Fibroblast of lung (primary cell): ENCODE measurements at regions not wholly inside any gene's neighbourhood (a gene's known extent, or its start where the extent isn't known, plus 50 kb on each side); places are given as distances from the start of the nearest gene placed in this dataset.
A peak's percentile ranks its signal among the peaks of the same experiment; 100 is the strongest.

Experiments
- DNase-seq, 2 donors: peaks; one replicate each; pipeline versions ENCODE4 v3.0.0 to v3.0.0-alpha.2; 2010; ENCODE audit warnings: low read depth in 2 of 2
- H2AFZ ChIP-seq: 2 replicates; pipeline ENCODE4 v1.5.1; 2012; ENCODE audit warnings: low read length, control low read depth, inconsistent platforms
- H3K27ac ChIP-seq: 2 replicates; pipeline ENCODE4 v1.5.1; 2011; ENCODE audit warnings: low read length, control low read depth; ENCODE audit not compliant: insufficient read depth
- H3K27me3 ChIP-seq: 2 replicates; pipeline ENCODE4 v1.5.1; 2011; ENCODE audit warnings: mild to moderate bottlenecking, low read length; ENCODE audit not compliant: control insufficient read depth, insufficient read depth
- H3K36me3 ChIP-seq: 2 replicates; pipeline ENCODE4 v1.5.1; 2011; ENCODE audit warnings: low read length; ENCODE audit not compliant: control insufficient read depth, insufficient read depth
- H3K4me1 ChIP-seq: 2 replicates; pipeline ENCODE4 v1.5.1; 2011; ENCODE audit warnings: low read length; ENCODE audit not compliant: control insufficient read depth, insufficient read depth; ENCODE audit errors: extremely low read depth
- H3K4me2 ChIP-seq: 2 replicates; pipeline ENCODE4 v1.5.1; 2011; ENCODE audit warnings: low read length, control low read depth; ENCODE audit not compliant: insufficient read depth; ENCODE audit errors: extremely low read depth
- H3K4me3 ChIP-seq, 4 experiments: fragments of 200-600 bp in 1 of 4; sonication (generic) in 1 of 4; replicated peaks in 1 of 4; 2 replicates each; pipeline ENCODE4 v1.5.1; 2011 to 2016; ENCODE audit warnings: low read length in 4 of 4, low read depth in 3 of 4, mild to moderate bottlenecking in 3 of 4, control low read depth in 2 of 4, inconsistent platforms in 1 of 4, mixed read lengths in 1 of 4; ENCODE audit not compliant: insufficient read depth in 1 of 4; ENCODE audit errors: control extremely low read depth in 1 of 4
- H3K79me2 ChIP-seq: 2 replicates; pipeline ENCODE4 v1.5.1; 2012; ENCODE audit warnings: mild to moderate bottlenecking, low read length, inconsistent platforms; ENCODE audit not compliant: control insufficient read depth, insufficient read depth
- H3K9ac ChIP-seq: 2 replicates; pipeline ENCODE4 v1.5.1; 2011; ENCODE audit warnings: mild to moderate bottlenecking, low read length, control low read depth; ENCODE audit not compliant: insufficient read depth
- H3K9me3 ChIP-seq: 2 replicates; pipeline ENCODE4 v1.5.1; 2012; ENCODE audit warnings: low read depth, low read length; ENCODE audit not compliant: control insufficient read depth, insufficient read depth
- H4K20me1 ChIP-seq: 2 replicates; pipeline ENCODE4 v1.5.1; 2011; ENCODE audit warnings: low read length; ENCODE audit not compliant: control insufficient read depth, insufficient read depth; ENCODE audit errors: extremely low read depth
- EZH2 ChIP-seq: IDR thresholded peaks from 2 replicates; pipeline ENCODE4 v1.5.1; 2012; ENCODE audit warnings: low read length, control low read depth, mild to moderate bottlenecking; ENCODE audit errors: missing control alignments
- TF ChIP-seq, protein P1 (sequence below), 2 donors: IDR thresholded peaks in 1 of 2; conservative IDR thresholded peaks in 1 of 2; 1 replicate in 1 of 2; 2 replicates in 1 of 2; pipeline ENCODE4 v1.5.1; 2011 to 2012; ENCODE audit warnings: low read length in 2 of 2, control low read depth in 1 of 2, inconsistent platforms in 1 of 2, low read depth in 1 of 2, mild to moderate bottlenecking in 1 of 2

DNA sequence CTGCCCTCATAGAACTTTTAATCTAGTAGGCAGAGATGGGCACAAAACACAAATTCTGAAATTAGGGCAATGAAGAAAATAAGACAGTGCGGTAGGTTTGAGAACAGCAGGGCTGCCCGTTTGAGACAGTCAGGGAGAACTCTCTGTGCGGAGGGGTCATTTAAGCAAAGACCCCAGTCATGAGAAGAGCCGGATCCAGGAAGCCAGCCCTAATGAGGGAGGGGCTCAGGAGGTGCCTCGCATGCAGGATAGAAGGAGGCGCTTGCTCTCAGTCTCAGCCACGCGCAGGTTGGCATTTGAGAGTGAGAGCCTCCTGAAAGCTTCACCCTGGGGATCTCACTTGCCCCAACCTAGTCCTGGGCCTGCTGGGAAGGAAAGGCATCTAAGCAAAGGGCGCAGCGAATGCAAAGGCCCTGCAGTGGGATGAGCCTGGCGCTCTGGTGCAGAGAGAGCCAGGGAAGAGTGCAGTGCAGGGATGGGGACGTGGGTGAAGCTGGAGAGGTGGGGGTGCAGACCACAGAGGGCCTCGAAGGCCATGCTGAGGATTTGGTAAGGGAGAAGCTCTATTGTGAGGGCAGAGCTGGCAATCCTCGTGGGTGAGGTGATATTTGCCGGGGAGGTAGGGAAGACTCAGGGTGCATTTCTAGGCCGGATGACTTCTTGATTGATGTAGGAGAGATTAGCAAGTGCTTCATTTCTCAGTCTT is 130.0 kb upstream of the PTPN1 start:
- Histone ChIP-seq H3K4me2 (no peak overlapping the region), H4K20me1 (no peaks in the 10 kb centered on the region), H3K9me3 (no peaks in the 10 kb centered on the region), H3K9ac (peak overlapping the region; percentile 56), H3K27me3 (no peaks in the 10 kb centered on the region), H2AFZ (no peak overlapping the region), H3K79me2 (no peaks in the 10 kb centered on the region), H3K27ac (peak overlapping the region; percentile 49), H3K36me3 (no peaks in the 10 kb centered on the region), H3K4me3 (no peak overlapping the region), H3K4me1 (peaks cover 16% of the 10 kb centered on the region)
- no peak for TF ChIP-seq EZH2
- TF ChIP-seq, protein P1, sequence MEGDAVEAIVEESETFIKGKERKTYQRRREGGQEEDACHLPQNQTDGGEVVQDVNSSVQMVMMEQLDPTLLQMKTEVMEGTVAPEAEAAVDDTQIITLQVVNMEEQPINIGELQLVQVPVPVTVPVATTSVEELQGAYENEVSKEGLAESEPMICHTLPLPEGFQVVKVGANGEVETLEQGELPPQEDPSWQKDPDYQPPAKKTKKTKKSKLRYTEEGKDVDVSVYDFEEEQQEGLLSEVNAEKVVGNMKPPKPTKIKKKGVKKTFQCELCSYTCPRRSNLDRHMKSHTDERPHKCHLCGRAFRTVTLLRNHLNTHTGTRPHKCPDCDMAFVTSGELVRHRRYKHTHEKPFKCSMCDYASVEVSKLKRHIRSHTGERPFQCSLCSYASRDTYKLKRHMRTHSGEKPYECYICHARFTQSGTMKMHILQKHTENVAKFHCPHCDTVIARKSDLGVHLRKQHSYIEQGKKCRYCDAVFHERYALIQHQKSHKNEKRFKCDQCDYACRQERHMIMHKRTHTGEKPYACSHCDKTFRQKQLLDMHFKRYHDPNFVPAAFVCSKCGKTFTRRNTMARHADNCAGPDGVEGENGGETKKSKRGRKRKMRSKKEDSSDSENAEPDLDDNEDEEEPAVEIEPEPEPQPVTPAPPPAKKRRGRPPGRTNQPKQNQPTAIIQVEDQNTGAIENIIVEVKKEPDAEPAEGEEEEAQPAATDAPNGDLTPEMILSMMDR (conservative IDR thresholded peaks at IDR 0.05 in 1 of 2, IDR thresholded peaks at IDR 0.05 in 1 of 2; ENCODE audit: low read depth in 1 of 2, low read length in 2 of 2), result no peak
- no peak for DNase-seq

DNA sequence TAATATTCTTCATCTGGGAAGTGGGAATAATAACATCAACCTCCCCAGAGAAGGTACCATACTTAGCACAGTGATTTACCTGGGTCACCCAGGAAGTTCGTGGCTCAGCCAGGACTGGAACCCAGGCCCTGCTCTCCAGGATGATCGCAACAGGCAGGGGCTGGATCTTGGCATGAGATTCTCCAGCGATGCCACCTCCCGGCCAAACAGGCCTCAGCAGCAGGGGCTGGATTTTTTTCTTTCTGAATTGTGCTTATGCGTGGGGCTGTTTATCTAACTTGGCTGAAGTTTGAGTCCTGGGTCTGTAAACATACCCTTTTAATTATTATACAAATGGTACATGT is 129.5 kb upstream of the PTPN1 start:
- Histone ChIP-seq H3K27me3 (no peaks in the 10 kb centered on the region), H3K27ac (no peak overlapping the region), H3K4me3 (no peak overlapping the region), H2AFZ (no peak overlapping the region), H3K9ac (no peak overlapping the region), H3K4me1 (peaks cover 16% of the 10 kb centered on the region), H4K20me1 (no peaks in the 10 kb centered on the region), H3K36me3 (no peaks in the 10 kb centered on the region), H3K4me2 (no peak overlapping the region), H3K9me3 (no peaks in the 10 kb centered on the region), H3K79me2 (no peaks in the 10 kb centered on the region)
- no peak for TF ChIP-seq EZH2
- TF ChIP-seq, protein P1 (conservative IDR thresholded peaks at IDR 0.05 in 1 of 2, IDR thresholded peaks at IDR 0.05 in 1 of 2; ENCODE audit: low read depth in 1 of 2, low read length in 2 of 2), result peak; percentile 68 to 83
- peak; percentile 23 to 72 for DNase-seq

DNA sequence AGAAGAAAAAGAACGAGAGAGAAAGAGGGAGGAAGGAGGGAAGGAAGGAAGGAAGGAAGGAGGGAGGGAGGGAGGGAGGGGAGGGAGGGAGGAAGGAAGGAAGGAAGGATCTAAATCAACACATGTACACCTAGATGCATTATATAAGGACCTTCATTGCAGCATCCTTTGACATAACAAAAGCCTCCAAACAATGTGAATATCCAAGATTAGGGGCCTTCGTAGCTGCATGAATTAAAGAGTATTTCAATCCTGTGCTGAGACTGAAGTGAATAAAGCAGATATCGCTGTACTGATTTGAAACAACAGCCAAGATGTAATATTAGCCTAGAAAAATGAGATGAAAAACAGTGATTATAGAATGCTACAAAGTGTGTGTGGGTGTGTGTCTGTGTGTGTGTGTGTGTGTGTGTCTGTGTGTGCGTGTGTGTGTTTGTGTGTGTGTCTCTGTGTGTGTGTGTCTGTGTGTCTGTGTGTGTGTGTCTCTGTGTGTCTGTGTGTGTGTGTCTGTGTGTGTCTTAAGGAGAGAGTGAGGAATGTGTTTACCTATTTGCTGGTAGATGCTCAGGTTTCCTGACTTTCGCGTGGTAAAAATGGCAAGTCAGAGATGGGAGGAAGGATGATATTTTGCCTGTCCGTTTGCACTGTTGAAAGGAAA is 129.0 kb upstream of the PTPN1 start:
- TF ChIP-seq, protein P1 (conservative IDR thresholded peaks at IDR 0.05 in 1 of 2, IDR thresholded peaks at IDR 0.05 in 1 of 2; ENCODE audit: low read depth in 1 of 2, low read length in 2 of 2), result no peak
- TF ChIP-seq EZH2, result no peak
- DNase-seq, result no peak
- Histone ChIP-seq H3K4me1 (peaks cover 16% of the 10 kb centered on the region), H3K27ac (no peak overlapping the region), H3K9ac (no peak overlapping the region), H4K20me1 (no peaks in the 10 kb centered on the region), H3K4me2 (no peak overlapping the region), H3K27me3 (no peaks in the 10 kb centered on the region), H3K79me2 (no peaks in the 10 kb centered on the region), H3K4me3 (no peak overlapping the region), H2AFZ (no peak overlapping the region), H3K9me3 (no peaks in the 10 kb centered on the region), H3K36me3 (no peaks in the 10 kb centered on the region)
